GM21390 (cell line): ENCODE measurements at regions not wholly inside any gene's neighbourhood (a gene's known extent, or its start where the extent isn't known, plus 50 kb on each side); places are given as distances from the start of the nearest gene placed in this dataset.
"Not testable (repeated sequence)": the region's sequence is repeated elsewhere in the genome, so short reads cannot be mapped to it uniquely, and the experiment has no call there.

ENCODE experiments used
- ATAC-seq: cut with Tn5 transposase; IDR thresholded peaks from one replicate; pipeline ENCODE4 v1.9.1; 2021; ENCODE audit not compliant: unreplicated experiment

GRCh38 chr11:27244900-27245299 is 118.1 kb downstream of the CCDC34 start:
- no peak for ATAC-seq

DNA sequence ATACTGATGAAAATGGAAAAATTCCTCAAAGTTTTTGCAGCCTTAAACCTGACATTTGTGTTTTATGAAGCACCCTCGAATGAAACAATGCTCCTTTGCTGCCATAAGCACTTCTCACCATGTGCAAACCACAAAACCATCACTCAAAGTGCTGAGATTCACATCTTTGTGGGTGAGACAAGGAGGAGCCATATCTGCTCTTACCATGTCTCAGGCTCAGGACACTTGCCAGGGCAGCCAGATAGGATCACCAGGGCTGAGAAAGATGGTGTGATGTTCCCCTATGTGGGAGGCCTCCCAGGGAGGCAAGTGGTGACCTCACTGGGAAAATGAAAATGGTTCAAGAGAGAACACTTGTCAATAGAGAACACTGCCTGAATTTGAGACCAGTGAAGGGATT is 120.4 kb downstream of the CCDC34 start:
- no peak for ATAC-seq

DNA sequence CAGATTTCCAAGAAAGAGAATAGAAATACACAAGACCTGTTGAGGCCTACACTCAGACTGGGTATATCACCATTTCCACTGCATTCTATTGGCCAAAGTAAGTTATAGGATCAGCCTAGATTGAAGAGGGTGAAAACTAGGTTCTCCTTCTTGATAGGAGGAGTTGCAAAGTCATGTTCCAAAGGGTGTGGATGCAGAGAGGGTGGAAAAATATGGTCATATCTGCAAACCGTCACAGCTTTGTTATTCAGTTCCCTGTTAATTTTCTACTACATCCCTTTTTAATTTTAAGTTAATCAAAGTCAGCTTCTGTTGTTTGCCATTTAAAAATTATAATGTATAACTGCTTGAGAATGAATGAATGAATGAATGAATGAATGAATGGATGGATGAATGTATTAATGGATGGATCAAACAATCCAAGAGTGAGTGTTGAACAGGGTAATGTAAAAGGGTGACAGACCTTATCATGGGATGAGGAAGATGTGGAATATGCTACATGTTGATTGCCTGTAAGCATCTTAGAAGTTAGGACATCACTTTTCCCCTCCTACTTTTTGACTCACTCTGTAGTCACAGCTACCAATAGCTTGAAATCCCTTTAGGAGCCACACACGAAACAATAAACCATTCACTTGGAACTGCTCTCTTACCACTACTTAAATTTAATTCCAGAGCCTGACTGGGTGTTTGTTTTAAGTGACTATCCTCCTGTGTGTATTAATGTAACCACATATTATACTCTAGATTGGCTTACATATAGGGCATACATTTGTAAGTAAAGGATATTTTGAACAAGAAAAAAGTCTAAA is 121.5 kb downstream of the CCDC34 start:
- no peak for ATAC-seq

DNA sequence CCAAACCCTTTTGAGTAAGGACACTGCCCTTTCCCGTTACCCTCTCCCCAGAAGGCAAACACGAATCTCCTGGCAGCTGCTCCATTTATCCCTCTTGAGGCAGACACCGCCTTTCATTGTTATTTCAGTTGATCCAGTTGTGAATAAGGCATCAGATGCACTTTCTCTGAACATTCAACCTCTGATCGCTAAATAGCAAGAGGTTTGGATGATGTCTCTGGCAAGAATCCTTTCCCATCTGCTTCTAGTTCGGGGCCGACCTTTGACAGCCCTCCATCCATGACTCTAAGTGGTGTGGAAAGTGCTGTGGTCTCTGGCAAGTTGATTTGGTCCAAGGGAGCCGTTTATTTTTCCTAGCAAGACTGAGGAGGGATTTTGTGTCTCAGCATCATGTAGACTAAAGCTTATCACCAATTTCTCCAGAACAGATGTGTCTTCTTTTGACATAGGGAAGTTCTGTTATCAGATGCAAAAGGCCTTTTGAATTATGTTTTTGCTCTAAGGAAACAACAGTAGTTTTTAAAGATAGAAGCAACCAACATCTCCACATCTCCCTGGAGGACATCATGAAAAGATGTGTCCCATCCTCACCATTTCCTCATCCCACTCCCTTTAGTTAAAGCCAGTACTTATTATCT is 123.6 kb downstream of the CCDC34 start:
- ATAC-seq: no peak

DNA sequence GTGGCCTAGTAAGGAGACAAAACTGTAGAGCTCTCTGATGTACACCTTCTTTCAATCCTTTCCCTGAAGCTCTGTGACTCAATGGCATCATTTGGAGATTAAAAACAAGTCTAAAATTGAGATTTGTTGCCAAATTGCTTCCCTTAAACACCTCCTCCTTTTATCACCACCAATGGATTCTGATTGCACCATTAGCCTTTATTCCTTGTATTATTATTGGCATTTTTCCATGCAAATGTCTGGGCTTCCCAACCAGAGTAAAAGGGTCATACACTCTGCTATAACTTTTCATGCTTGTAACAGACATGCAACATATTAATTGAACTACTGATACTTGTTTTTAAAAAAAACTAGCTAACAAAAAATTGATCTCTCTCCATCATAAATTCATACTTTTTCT is 124.2 kb downstream of the CCDC34 start:
- ATAC-seq: no peak

DNA sequence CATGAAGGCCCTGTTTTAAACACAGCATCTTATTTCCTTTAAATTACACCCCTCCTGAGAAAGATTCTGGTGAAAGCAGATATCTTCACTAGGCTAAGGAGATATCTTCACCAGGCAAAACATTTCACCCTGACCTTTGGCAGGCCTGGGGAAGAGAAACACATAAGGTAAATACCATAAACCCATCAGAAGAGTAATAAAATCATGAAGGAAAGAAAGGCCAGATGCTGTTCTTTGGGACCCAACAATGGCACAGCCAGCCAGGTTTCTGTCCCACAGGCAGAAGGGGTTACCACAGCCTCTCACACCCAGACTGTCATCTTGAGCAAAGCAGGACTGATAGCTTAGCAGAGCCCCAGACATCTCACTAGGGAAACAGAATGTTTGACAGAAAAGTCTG is 125.4 kb downstream of the CCDC34 start:
- no peak for ATAC-seq

DNA sequence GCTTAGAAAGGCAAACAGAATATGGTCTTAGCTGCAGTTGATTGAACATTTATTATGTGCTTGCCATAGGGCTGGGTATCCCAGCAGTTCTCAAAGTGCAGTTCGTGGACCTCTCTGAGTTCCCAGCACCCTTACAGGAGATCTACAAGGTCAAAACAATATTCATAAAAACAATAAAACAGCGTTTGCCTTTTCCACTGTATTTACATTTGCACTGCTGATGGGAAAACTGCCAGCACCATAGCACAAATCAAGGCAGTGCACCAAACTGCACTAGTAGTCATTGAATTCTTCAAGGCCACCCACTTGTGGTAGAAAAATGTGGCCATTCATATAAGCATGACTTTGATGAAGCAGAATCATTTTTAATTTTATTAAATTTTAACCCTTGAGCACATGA is 128.1 kb downstream of the CCDC34 start:
- no peak for ATAC-seq

GRCh38 chr11:27234043-27234668 is 128.9 kb downstream of the CCDC34 start:
- ATAC-seq: peak; percentile 88

GRCh38 chr11:27233654-27234042 is 129.4 kb downstream of the CCDC34 start:
- ATAC-seq: peak; percentile 18

- ATAC-seq: no peak
Measured at GRCh38 chr11:27231530-27231929, 131.5 kb downstream of the CCDC34 start.

DNA sequence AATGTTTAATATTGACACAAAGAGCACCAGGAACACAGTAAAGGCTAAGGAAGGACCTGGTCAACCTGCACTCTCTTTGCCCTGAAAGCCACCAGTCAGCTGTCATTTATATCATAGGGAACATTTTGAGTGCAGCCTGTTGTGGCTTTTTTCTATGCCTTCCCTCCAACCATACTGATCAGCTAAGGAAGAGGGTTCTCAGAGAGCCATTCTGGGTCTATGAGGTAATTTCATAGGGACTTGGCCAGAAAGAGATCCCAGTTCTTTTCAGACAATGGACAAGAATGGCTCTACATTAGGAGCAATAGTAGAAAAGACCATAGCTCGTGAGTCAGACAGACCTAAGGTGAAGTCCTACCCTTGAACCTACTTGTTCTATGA is 132.8 kb downstream of the CCDC34 start:
- ATAC-seq: no peak

- no peak for ATAC-seq
Measured at GRCh38 chr11:27229511-27230191, 133.4 kb downstream of the CCDC34 start.

DNA sequence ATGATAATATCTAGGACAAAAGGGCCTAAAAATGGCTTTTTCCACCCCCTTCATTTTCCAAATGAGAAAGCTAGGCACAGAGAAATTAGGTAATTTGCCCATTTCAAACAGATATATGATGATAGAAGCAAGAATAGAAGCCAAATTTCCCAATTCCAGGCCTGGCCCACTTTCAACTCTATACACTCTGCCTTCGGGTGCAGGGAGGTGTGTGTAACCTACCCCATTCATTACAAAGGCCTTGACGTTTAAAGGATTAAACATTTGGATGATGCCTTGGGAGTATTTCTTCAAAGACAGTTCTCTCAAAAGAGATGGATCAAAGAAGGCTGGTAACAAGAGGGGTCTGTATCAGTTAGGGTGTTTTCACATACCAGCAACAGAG is 134.1 kb downstream of the CCDC34 start:
- no peak for ATAC-seq

GRCh38 chr11:27228232-27228905 is 134.6 kb downstream of the CCDC34 start:
- ATAC-seq: no peak

- ATAC-seq: no peak
Measured at GRCh38 chr11:27227736-27228135, 135.3 kb downstream of the CCDC34 start.

GRCh38 chr11:27219487-27220039 is 143.5 kb downstream of the CCDC34 start:
- not testable (repeated sequence) for ATAC-seq

- ATAC-seq: no peak
Measured at GRCh38 chr11:27218421-27219038, 144.5 kb downstream of the CCDC34 start.

DNA sequence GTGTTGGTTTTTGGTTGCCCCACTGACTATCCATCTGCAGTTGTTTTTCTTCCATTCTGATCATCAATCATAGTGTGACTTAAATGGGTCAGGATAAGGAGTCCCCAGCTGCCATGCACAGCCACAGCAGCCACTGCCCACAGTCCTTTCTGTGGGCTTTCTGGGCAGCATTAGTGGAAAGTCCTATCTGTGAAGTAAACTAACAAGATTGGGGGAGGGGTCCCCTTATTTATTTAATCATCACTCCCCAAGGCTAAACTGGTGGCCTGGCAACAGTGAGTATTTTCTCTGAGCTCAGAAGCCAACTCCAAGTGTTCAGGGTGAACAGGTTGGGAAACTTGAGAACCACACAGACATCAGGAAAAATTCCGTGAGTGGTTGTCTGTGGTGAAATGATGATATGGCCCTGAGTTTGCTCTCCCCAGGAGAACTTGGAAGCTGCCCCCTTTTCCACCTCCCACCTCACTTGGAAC is 145.0 kb downstream of the CCDC34 start:
- no peak for ATAC-seq

DNA sequence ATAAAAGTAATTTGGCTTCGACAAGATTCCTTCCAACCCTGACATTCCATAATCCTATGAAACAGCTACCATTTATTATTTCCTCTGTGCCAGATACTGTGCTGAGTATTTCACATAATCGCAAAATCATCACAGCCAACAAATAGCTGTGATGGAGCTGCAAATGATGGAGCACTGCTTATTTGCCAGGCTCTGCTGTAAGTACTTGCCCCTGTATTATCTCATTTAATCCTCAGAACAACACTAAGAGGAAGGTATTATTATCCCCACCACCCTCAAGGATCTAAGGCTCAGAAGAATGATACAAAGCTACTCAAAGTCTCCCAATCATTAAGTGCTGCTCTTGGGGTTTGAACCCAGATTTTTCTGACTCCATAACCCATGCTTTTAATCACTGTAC is 145.5 kb downstream of the CCDC34 start:
- ATAC-seq: no peak
